GDM1 (cell line): ENCODE measurements at regions not wholly inside any gene's neighbourhood (a gene's known extent, or its start where the extent isn't known, plus 50 kb on each side); places are given as distances from the start of the nearest gene placed in this dataset.
"Not testable (repeated sequence)": the region's sequence is repeated elsewhere in the genome, so short reads cannot be mapped to it uniquely, and the experiment has no call there.

Experiments
- DNase-seq: peaks from one replicate; lab custom pipeline; 2025; lab: John Stamatoyannopoulos, UW

DNA sequence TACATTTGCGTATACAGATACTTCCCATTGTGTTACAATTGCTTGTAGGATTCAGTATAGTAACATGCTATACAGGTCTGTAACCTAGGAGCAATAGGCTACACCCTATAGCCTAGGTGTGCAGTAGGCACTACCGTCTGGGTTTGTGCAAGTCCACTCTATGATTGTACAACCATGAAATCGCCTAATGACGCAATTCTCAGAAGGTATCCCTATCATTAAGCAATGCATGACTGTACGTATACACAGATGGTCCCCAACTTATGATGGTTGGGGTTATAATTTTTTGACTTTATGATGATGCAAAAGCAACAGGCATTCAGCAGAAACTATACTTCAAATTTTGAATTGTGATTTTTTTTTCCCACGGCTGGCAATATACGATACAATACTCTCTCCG is 458.2 kb upstream of the NOX3 start:
- DNase-seq = no peak

DNA sequence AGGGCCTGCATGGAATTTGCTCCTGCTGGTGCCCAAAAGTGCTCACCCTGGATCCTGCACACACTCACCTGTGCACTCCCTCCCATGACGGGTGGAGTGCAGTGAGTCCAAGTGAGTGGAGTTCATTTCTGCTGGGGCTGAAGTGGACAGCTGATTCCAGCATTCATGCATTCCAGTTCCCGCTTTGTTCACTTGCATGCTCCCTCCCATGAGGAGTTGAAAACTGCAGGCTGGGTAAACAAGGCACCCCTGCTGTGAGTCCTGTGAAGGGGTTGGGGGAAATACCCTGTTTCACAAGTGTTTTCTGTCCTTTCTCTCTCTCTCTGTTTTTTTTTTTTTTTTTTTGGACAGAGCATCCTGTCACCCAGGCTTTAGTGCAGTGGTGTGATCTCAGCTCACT is 454.1 kb upstream of the NOX3 start:
- DNase-seq = no peak

DNA sequence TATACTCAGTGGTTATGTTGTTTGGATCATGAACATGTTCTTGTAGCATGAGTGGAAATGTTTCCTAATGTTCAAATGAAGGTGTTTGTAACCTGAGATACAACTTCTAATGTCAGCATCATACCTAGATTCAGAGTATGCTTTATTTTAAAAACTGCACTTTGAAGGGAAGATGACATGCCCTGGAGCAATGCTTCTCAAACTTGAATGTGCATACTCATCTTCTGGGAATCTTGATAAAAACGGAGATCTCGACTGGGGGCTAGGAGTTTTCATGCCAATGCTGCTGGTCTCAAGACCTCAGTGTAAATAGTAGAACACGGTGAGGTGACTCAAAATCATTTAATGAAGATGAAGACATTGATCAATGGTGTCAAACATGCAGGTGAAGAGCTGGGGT is 440.0 kb upstream of the NOX3 start:
- no peak for DNase-seq

- no peak for DNase-seq
These were observed 439.1 kb upstream of the NOX3 start for GRCh38 chr6:155894758-155895157.

- no peak for DNase-seq
These were observed 438.6 kb upstream of the NOX3 start for GRCh38 chr6:155894262-155894661.

- DNase-seq = no peak
These were observed 434.8 kb upstream of the NOX3 start for GRCh38 chr6:155890409-155890808.

DNA sequence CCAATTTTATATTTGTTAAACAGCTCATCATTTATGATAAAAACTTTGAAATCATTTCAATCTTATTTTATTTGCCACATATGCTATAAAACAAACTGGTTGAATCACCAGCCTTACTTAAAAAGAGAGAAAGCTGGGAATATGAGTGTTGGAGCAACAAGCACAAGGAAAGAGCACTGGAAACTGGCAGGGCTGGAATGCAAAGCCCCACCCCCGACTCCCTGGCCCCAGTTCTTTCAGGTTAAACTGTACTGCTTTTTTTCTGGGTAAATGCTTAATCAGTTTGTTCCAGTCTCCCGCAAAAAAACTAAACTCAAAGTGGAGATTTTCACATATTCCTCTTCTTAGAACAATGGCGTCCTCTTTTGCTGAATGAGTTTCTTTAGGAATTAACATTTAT is 433.8 kb upstream of the NOX3 start:
- no peak for DNase-seq

- DNase-seq = no peak
These were observed 431.8 kb upstream of the NOX3 start for GRCh38 chr6:155887421-155887820.

DNA sequence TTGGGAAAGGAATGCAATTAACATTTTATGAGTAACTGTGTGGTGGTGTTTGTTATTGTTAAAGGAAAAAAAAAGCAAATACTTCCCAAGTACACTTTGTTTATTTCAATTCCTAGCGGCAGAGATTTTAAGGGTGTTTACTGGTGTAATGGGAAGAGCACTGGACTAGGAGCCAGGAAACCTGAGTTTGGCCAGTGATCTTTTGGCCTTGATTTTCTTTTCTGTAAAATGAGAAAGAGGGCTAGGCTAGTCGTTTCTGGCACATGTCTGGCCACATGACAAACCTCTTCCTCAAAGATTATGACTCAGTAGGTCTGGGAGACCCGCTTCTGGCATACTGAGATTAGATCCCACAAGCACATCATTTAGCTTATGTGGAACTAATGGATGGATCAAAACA is 428.1 kb upstream of the NOX3 start:
- no peak for DNase-seq

DNA sequence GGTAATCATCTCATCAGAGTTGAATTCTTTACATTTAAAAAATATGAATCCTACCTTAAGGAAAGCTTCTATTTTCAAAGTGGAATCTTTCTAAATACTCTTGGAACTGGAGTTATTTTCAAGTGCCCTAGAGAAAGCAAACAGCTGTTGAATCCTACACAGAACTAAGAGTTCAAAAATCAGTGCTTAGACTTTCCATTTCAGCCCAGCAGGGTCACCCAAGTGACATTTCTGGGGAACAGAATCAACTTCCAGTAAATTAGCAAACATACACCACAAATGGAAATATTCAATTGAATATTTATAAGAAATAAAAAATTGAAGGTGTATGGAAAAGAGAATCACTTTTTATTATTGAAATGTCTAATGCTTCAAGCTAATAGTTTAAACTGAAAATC is 427.7 kb upstream of the NOX3 start:
- DNase-seq = no peak

DNA sequence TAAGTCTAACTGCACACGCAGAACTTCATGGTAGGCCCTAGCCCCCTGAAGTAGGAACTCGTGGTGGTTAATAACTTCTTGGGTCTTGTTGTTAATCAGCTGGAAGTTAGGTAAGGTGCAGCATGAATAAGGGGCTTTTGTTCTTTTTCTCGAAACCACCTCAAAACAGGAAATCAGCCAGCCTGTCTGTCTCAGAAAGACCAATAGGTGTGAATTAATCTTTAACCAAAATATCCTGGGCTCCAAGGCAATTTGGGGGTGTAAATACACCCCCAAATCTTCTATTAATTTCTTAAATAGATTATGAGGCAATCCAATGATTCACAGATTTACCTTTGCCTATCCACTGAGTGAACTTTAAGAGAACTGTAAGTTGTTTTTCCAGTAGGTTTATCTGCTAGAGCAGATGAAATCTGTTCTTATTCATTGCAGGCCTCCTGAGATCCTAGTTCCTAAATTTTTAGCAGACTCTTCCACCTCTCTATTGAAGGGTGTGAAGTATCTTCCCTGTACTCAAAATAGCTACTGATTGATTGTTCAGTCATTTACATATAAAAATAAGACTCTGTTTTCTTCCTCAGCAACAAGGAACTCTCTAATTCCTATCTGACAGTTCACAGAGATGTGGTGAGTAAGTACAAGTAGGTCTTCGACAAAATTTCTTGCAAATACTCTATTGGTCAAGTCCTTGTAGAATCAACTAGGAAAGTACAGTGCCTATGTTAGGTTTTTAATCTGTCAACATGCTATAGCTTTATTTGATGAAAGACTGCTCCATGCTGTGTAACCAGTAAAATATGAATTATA is 427.1 kb upstream of the NOX3 start:
- no peak for DNase-seq

GRCh38 chr6:155881826-155882526 is 426.3 kb upstream of the NOX3 start:
- no peak for DNase-seq

DNA sequence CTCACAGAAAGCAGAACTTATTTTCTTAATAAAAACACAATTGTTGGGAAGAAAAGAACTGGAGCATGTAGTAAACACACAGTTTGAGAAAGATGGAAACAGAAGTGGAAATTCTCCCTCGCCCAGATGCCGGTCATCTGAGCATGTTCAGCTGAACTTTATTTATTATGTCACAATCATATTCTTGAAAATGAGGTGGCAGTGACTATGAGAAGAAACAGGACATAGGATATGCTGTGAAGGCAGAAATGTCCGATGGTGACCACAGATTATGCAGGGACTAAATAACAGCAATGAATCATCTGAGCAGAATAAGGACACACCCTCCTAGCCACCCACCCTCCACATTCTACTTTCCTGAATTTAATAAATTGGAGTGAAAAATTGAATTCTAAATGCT is 425.3 kb upstream of the NOX3 start:
- DNase-seq = no peak

DNA sequence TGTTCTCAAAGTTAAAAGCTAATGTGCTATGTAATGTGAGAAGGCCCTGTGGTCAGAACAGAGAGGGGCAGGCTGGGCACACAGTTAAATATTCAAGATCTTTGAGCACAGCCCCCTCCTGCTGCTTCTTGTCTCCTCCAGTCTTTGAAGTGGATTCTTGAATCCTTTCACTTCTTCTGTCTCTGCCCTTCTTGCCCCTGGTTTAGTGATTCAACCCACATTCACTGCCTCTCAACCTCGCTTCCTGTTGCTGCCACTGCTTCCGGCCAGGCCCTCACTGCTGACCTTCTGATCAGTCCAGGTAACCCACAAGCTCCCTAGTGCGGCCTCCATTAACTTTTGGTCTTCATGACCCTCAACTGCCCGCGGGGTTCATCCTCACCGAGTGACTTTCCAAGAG is 417.3 kb upstream of the NOX3 start:
- no peak for DNase-seq

DNA sequence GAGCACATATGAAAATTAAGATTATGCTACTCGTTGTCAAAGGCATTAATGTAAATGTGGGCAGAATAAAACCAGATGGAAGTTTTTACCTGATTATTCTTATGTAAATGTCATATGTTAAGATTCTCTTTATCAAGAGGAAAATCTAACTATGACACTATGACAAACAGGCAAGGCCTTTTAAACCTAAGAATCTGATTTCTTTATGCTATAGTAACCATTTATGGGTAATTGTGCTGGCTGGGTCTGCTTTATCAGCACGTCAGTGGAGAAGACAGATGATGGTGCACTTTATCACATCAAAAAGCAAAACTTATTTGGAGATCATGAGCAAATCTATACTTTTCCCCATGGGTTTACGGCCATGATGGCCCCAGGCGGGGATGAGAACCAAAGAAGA is 412.0 kb upstream of the NOX3 start:
- DNase-seq = no peak

DNA sequence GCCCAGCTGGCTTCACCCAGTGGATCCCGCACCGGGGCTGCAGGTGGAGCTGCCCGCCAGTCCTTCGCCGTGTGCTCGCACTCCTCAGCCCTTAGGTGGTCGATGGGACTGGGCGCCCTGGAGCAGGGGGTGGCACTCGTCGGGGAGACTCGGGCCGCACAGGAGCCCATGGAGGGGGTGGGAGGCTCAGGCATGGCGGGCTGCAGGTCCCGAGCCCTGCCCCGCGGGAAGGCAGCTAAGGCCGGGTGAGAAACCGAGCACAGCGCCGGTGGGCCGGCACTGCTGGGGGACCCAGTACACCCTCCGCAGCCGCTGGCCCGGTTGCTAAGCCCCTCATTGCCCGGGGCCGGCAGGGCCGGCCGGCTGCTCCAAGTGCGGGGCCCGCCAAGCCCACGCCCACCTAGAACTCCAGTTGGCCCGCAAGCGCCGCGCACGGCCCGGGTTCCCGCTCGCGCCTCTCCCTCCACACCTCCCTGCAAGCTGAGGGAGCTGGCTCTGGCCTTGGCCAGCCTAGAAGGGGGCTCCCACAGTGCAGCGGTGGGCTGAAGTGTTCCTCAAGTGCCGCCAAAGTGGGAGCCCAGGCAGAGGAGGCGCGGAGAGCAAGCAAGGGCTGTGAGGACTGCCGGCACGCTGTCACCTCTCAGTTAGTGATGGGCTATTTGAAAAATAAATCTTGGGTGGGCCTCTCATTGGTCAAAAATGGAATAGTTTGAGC is 411.2 kb upstream of the NOX3 start:
- DNase-seq = not testable (repeated sequence)

DNA sequence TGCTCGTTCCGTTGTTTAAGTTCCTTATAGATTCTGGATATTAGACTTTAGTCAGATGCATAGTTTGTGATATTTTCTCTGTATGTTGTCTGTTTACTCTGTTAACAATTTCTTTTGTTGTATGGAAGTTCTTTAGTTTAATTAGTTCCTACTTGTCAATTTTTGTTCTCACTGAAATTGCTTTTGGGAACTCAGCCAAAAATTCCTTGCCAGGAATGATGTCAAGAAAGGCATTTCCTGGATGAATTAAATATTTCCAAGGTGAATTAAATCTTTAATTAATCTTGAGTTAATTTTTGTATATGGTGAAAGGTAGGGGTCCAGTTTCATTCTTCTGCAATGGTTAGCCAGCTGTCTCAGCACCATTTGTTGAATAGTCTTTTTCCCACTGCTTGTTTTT is 406.2 kb upstream of the NOX3 start:
- DNase-seq = no peak

DNA sequence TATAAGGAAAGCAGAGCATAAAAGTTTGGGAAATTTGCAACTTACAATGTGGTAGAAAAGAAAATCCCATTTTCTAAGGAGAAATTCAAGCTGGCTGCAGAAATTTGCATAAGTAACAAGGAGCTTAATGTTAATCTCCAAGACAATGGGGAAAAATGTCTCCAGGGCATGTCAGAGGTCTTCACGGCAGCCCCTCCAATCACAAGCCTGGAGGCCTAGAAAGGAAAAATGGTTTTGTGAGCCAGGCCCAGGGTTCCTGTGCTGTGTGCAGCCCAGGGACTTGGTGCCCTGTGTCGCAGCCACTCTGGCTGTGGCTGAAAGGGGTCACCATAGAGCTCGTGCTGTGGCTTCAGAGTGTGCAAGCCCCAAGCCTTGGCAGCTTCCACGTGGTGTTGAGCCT is 403.3 kb upstream of the NOX3 start:
- not testable (repeated sequence) for DNase-seq

DNA sequence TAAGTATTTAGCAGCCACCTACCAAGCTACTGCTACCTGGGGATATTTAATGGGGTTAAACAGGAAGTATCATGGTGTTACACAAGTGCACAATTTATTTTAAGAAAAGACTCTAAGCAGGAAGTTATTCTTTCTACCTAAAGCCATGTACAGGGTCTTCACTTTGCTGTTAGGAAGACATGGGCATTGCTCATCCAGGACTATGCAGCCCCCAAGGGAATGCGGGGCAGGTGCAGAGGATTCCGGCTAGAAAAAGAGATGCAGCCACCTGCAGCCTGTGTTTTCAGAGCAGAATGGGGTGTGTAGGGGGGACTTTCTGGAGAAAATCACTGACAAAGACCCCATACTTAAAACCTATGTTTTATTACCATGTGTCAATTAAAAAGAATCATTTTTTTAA is 399.1 kb upstream of the NOX3 start:
- no peak for DNase-seq

GRCh38 chr6:155853011-155853410 is 397.4 kb upstream of the NOX3 start:
- no peak for DNase-seq

DNA sequence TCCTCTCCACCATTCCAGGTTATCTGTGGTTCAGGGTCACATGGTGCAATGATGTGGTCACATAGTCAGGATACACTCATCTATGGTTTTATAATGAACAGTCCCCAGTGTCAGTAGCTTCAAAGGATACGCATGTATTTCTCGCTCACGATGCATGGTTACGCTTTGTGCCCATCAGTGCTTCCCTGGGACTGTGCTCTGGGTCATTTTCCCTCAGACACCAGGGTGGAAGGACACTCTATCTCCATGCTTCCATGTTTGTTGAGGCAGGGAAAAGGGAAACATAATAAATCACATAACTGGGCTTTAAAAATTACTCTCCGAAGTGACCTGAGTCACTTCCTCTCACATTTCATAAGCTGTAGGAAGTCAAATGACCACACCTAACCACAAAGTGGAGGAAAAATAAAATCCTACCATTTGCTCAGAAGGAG is 394.8 kb upstream of the NOX3 start:
- DNase-seq = no peak

GRCh38 chr6:155847711-155848110 is 392.1 kb upstream of the NOX3 start:
- DNase-seq = no peak

DNA sequence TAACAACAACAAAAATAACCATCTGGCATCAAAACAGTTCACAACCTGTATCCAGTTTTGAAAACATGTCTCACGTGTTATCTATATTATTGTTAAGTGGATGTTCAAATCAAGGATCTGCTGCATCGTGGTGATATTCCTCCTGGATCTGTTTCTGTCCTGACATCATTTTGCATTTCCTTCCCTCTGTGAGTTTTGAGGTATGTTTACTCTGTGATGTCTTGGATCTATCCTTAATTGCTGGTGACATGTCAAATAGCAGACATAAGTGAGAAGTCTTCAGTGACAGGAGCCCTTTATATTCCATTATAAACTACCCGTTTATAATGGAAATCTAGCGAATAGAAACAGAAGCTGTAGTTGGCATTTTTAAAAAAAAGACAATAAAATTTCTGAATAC is 381.8 kb upstream of the NOX3 start:
- no peak for DNase-seq
